IPS-18c (cell line): ENCODE measurements at regions not wholly inside any gene's neighbourhood (a gene's known extent, or its start where the extent isn't known, plus 50 kb on each side); places are given as distances from the start of the nearest gene placed in this dataset.
"Not testable (repeated sequence)": the region's sequence is repeated elsewhere in the genome, so short reads cannot be mapped to it uniquely, and the experiment has no call there.

Experiments used
- H3K4me3 ChIP-seq: 2 replicates; pipeline ENCODE4 v1.7.0; 2013; ENCODE audit warnings: low read depth, mild to moderate bottlenecking, low read length, moderate library complexity; ENCODE audit not compliant: insufficient read depth
- H3K9me3 ChIP-seq: one replicate; pipeline ENCODE4 v1.6.1; 2013; ENCODE audit warnings: mild to moderate bottlenecking, low read length, moderate library complexity; ENCODE audit not compliant: control insufficient read depth, insufficient read depth

GRCh38 chr3:18556503-18557135 is 131.5 kb upstream of the SATB1 start:
- Histone ChIP-seq H3K9me3 (no peaks in the 10 kb centered on the region), H3K4me3 (no peak overlapping the region)

- no peak overlapping the region for H3K4me3 ChIP-seq
- H3K9me3 ChIP-seq, result no peaks in the 10 kb centered on the region
These were observed 130.9 kb upstream of the SATB1 start for GRCh38 chr3:18556001-18556408.

GRCh38 chr3:18552579-18553105 is 127.5 kb upstream of the SATB1 start:
- not testable (repeated sequence) for H3K4me3 ChIP-seq, H3K9me3 ChIP-seq

- H3K9me3 ChIP-seq, result no peaks in the 10 kb centered on the region
These were observed 121.5 kb upstream of the SATB1 start for GRCh38 chr3:18546632-18547031.

GRCh38 chr3:18544146-18544545 is 119.0 kb upstream of the SATB1 start:
- no peak overlapping the region for H3K4me3 ChIP-seq
- no peaks in the 10 kb centered on the region for H3K9me3 ChIP-seq

More at GRCh38 chr3:18546632-18547031, 121.5 kb upstream of the SATB1 start:
- H3K4me3 ChIP-seq, result no peak overlapping the region

GRCh38 chr3:18538463-18539230 is 113.5 kb upstream of the SATB1 start:
- H3K4me3 ChIP-seq, result no peak overlapping the region
- no peaks in the 10 kb centered on the region for H3K9me3 ChIP-seq

GRCh38 chr3:18533039-18533438 is 107.9 kb upstream of the SATB1 start:
- no peaks in the 10 kb centered on the region for H3K9me3 ChIP-seq
- H3K4me3 ChIP-seq, result no peak overlapping the region

GRCh38 chr3:18531662-18532061 is 106.5 kb upstream of the SATB1 start:
- Histone ChIP-seq H3K9me3 (no peaks in the 10 kb centered on the region), H3K4me3 (no peak overlapping the region)

- H3K9me3 ChIP-seq, result no peaks in the 10 kb centered on the region
- H3K4me3 ChIP-seq, result no peak overlapping the region
These were observed 104.5 kb upstream of the SATB1 start for GRCh38 chr3:18529631-18530030.

- no peak overlapping the region for H3K4me3 ChIP-seq
- H3K9me3 ChIP-seq, result no peaks in the 10 kb centered on the region
These were observed 102.6 kb upstream of the SATB1 start for GRCh38 chr3:18527691-18528090.

GRCh38 chr3:18526667-18527066 is 101.5 kb upstream of the SATB1 start:
- no peaks in the 10 kb centered on the region for H3K9me3 ChIP-seq
- no peak overlapping the region for H3K4me3 ChIP-seq

GRCh38 chr3:18516170-18516569 is 91.0 kb upstream of the SATB1 start:
- H3K4me3 ChIP-seq, result peak overlapping the region; percentile 28; the same call in 1 of the 2 replicates
- not testable (repeated sequence) for H3K9me3 ChIP-seq

- no peak overlapping the region for H3K4me3 ChIP-seq
- no peaks in the 10 kb centered on the region for H3K9me3 ChIP-seq
These were observed 88.0 kb upstream of the SATB1 start for GRCh38 chr3:18513091-18513490.

- Histone ChIP-seq H3K9me3 (no peaks in the 10 kb centered on the region), H3K4me3 (no peak overlapping the region)
These were observed 86.9 kb upstream of the SATB1 start for GRCh38 chr3:18512007-18512406.

- H3K4me3 ChIP-seq, result no peak overlapping the region
- H3K9me3 ChIP-seq, result no peaks in the 10 kb centered on the region
These were observed 85.8 kb upstream of the SATB1 start for GRCh38 chr3:18510947-18511346.

- Histone ChIP-seq H3K9me3 (no peaks in the 10 kb centered on the region), H3K4me3 (no peak overlapping the region)
These were observed 82.2 kb upstream of the SATB1 start for GRCh38 chr3:18507333-18507732.

- no peaks in the 10 kb centered on the region for H3K9me3 ChIP-seq
- no peak overlapping the region for H3K4me3 ChIP-seq
These were observed 79.9 kb upstream of the SATB1 start for GRCh38 chr3:18505056-18505455.

- no peaks in the 10 kb centered on the region for H3K9me3 ChIP-seq
These were observed 76.7 kb upstream of the SATB1 start for GRCh38 chr3:18501679-18502343.

More at GRCh38 chr3:18501679-18502343, 76.7 kb upstream of the SATB1 start:
- no peak overlapping the region for H3K4me3 ChIP-seq
